ENCODE measurements at regions not wholly inside any gene's neighbourhood (a gene's known extent, or its start where the extent isn't known, plus 50 kb on each side); places are given as distances from the start of the nearest gene placed in this dataset.

DNA sequence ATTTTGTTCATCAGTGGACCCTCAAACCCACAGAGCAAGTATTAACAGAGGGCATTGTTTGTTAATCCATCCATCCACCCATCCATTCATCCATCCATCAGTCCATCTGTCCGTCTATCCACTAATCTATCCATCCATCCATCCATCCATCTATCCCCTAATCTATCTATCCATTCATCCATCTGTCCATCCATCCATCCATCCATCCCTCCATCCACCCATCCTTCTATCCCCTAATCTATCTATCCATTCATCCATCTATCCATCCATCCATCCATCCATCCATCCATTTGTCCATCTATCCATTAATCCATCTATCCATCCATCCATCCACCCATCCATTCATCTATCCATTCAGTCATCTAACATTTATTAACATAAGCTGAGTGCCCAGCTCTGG, 307.3 kb downstream of the MIAT start:
- TF ChIP-seq, protein P1, sequence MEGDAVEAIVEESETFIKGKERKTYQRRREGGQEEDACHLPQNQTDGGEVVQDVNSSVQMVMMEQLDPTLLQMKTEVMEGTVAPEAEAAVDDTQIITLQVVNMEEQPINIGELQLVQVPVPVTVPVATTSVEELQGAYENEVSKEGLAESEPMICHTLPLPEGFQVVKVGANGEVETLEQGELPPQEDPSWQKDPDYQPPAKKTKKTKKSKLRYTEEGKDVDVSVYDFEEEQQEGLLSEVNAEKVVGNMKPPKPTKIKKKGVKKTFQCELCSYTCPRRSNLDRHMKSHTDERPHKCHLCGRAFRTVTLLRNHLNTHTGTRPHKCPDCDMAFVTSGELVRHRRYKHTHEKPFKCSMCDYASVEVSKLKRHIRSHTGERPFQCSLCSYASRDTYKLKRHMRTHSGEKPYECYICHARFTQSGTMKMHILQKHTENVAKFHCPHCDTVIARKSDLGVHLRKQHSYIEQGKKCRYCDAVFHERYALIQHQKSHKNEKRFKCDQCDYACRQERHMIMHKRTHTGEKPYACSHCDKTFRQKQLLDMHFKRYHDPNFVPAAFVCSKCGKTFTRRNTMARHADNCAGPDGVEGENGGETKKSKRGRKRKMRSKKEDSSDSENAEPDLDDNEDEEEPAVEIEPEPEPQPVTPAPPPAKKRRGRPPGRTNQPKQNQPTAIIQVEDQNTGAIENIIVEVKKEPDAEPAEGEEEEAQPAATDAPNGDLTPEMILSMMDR (IDR thresholded peaks at IDR 0.05; ENCODE audit: low read length) = no peak
- TF ChIP-seq EZH2 (IDR thresholded peaks at IDR 0.05; ENCODE audit: borderline replicate concordance, low read length) = no peak

All from OCI-LY1 (cell line).